HG02759 (cell line): ENCODE measurements at regions not wholly inside any gene's neighbourhood (a gene's known extent, or its start where the extent isn't known, plus 50 kb on each side); places are given as distances from the start of the nearest gene placed in this dataset.
"Not testable (repeated sequence)": the region's sequence is repeated elsewhere in the genome, so short reads cannot be mapped to it uniquely, and the experiment has no call there.

Experiments
- ATAC-seq: cut with Tn5 transposase; IDR thresholded peaks from one replicate; pipeline ENCODE4 v1.9.1; 2021; ENCODE audit warnings: mild to moderate bottlenecking, moderate library complexity; ENCODE audit not compliant: unreplicated experiment

- no peak for ATAC-seq
These were observed 273.7 kb downstream of the DAD1 start for GRCh38 chr14:22315336-22315735.

GRCh38 chr14:22314183-22314820 lies 274.7 kb downstream of the DAD1 start:
- ATAC-seq = peak; percentile 82

- ATAC-seq = no peak
These were observed 275.7 kb downstream of the DAD1 start for GRCh38 chr14:22313172-22313801.

DNA sequence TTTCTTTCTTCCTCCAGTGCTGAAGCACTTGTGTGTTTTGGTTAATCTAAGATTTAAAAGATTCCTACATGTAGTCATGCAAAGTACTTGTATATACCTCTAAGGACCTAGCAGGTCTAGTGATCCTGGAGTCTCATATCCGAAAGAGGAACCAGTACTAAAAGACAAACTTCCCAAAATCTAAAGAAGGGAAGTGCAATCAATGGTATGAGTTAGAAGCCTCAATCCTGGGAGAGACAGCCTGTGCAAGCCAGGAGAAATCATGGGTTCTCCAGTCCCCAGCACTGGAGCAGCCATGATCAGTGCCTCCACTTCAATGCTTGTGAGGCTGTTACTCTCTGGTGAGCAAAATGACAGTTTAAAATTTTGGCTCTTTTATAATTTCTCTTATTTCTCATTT lies 277.4 kb downstream of the DAD1 start:
- no peak for ATAC-seq

DNA sequence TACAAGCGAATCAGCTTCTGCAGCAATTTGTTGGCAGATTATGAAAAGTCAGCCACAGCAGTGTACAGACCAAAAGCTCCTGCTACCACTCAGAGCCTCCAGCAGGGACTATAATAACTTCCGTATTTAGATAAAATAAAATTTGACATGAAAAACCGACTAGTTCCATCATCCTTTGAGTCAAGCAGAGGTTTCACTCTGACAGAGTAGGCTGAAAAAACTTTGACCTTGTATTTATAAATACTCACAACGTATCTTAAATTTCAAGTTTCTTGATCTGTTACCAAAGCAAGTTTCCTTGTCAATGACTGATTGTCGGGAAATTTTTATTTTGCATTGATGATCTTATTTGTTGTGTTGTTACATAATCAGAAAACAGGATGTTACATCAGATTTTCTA lies 283.4 kb downstream of the DAD1 start:
- ATAC-seq = peak; percentile 58

- ATAC-seq = no peak
These were observed 284.7 kb downstream of the DAD1 start for GRCh38 chr14:22304326-22304725.

DNA sequence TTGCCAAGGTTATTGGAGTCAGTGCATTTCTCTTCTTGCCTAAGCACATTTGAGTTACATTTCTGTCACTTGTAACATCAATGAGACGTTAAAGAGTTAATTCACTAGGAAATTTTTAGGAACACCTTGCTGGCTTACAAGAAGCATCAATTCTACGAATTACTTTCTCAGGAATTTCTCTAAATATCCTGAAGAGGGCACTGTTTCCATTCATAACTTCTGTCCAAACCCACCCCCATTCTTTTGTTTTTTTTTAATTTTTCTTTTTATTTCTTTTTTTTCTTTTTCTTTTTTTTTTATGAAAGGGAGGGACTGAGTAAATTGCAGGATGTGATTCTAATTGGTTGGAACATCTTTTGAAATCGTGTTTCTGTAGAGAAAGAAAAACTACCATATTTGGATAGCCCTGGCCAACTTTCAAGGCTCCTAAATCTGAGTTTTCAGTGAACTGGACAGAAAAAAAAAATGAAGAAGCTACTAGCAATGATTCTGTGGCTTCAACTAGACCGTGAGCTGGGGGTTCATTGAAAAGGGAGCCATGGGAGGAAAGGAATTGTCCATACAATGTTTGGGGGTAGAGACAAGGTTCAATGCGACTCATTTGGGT lies 285.3 kb downstream of the DAD1 start:
- ATAC-seq = no peak

- no peak for ATAC-seq
These were observed 288.4 kb downstream of the DAD1 start for GRCh38 chr14:22300646-22301045.

GRCh38 chr14:22297376-22297775 lies 291.6 kb downstream of the DAD1 start:
- ATAC-seq = no peak

DNA sequence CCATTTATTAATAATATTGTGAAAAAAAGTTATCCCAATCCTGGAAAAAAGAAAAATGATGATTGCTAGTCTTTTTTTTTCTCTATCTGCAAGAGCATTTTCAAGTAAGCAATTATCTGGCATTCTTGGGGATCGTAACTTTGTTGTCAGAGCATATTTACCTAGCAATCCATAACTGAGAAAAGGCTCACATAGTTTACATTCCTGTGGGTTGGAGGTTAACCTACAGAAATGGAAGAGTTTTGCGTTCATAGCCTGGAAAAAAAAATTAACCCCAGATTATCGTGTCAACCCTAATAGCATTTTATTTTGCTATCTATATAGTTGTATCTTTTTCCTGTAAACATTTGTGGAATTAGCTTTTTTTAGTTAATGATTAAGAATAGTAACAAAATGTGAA lies 292.3 kb downstream of the DAD1 start:
- ATAC-seq = no peak

DNA sequence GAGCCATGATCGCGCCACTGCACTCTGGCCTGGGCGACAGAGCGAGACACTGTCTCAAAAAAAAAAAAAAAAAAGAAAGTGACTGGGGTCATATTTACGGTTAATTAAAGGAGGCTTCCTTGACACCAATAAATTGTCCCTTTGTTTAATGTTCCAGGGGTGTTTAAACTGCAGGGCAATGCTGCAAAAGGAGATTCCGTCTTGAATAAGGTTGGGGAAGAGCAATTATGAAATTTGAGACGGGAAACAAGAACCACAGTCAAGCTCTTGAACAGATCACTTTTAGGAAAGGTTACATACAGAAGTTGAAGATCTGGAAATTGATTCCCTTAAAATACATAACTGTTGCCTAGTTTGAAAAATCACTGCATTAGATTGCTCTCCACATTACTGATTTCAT lies 292.9 kb downstream of the DAD1 start:
- no peak for ATAC-seq

DNA sequence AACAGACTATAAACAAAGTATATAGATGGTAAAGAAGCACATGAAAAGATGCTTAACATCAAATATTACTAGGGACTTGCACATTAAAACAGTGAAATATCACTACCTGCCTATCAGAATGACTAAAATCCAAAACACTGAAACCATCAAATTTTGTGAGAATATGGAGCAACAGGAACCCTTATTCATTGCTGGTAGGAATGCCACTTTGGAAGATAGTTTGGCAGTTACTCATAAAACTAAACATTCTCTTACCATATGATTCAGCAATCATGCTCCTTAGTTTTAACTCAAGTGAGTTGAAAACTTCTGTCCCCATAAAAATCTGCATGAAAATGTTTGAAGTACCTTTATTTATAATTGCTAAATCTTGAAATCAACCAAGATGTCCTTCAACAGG lies 297.6 kb downstream of the DAD1 start:
- ATAC-seq = no peak

DNA sequence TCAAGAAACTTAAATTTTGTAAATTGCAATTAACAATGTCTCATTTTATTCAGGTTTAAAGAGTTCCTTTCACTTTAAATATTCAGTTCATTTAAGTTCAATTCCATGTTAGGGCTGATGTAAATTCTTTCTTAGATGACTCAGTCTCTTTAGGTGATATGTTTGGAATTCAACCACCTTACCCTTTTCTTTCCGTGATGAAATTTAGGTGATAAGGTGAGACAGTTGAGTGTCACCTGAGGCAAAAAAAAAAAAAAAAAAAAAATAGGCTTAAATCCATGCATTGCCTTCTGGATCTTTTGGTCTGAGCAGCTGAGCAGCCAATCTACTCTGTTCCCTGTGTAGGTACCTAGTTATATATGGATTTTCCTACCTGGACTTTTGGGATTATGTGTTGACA lies 299.5 kb downstream of the DAD1 start:
- ATAC-seq = no peak

GRCh38 chr14:22285991-22286390 lies 303.0 kb downstream of the DAD1 start:
- ATAC-seq = no peak

DNA sequence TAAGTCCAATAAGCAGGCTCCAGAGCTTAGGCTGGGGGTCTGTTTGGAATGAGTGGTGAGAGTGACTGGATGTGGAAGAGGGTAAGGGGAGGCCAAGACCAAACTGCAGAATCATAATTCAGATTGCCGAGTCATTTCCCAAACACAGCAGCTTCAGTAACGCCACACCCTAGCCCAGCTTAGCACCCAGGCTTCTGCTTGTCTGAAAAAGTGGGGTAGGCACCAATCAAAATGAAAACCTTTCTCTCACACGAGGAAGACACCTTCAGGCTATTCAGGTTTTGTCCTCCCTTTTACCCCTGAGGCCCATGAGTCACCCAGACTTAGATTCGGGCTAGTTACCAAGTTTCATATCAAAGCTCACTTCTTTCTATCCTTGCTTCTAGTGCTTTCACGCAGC lies 306.1 kb downstream of the DAD1 start:
- ATAC-seq = no peak

DNA sequence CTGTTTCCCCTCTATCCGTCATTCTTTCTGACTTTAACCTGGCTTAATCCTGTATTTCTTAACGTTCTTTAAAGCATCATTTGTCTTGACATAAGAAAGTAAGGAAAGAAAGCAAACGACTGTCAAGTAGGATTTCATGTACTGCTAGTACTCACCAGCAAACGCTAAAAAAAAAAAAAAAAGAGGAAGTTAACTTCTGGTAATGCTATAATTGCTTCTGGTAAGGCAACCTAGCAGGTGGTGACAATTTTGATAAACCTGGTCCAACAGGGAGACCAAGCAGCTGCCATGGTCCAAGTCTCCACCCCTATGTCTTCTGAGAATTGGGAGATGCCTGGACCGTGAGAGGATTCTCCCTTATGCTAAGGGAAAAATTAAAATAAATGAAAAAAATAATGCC lies 306.6 kb downstream of the DAD1 start:
- no peak for ATAC-seq

- not testable (repeated sequence) for ATAC-seq
These were observed 307.6 kb downstream of the DAD1 start for GRCh38 chr14:22281447-22281874.

- no peak for ATAC-seq
These were observed 308.3 kb downstream of the DAD1 start for GRCh38 chr14:22280497-22281316.

DNA sequence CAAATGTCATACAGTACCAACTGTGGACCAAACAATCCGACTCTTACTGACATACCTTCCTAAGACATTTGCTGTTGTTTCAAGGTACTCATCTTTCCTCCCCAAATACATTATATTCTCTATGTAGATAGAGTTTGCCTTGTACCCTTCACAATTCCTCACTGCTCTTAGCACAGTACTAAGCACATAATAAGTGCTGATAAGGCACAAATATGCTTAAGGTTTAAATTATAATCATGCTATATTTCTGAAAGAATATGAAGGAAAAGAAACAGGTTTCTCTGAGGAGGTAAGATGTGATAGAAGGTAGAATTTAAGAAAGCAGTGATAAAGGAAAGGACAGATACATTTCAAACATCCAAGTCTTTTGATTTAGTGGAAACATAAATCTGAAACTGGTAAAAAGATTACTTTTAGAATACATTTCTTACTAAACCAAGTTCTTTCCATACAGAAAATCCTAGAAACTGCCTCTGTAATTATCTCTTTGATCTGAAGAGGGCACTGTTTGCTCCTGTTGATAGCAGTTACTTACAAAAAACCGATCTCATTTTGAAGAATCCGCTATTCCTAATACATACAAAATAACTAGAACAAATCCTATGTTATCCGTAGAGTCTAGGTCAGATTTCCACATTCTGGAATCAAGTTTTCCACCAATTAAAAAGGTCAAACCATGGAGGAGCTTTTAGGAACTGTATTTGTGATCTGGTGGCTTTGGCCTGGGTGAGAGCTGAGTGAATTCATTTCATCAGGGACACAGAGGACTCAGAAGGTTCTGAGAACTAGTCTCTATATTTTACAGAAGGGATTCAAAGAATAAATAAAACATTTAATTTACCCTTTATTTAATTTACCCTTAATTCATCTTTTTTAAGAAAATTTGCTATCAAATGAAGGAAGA lies 311.9 kb downstream of the DAD1 start:
- no peak for ATAC-seq
